Keratinocyte (primary cell): ENCODE measurements at regions not wholly inside any gene's neighbourhood (a gene's known extent, or its start where the extent isn't known, plus 50 kb on each side); places are given as distances from the start of the nearest gene placed in this dataset.

Experiments
- DNase-seq: peaks from one replicate; pipeline ENCODE4 v3.0.0-alpha.2; 2011; ENCODE audit warnings: low read depth, missing footprints, low spot score
- FAIRE-seq: peaks from 2 replicates; lab custom pipeline; 2011; peaks lifted over from hg19 to GRCh38; lab: Jason Lieb, UNC
- H2AFZ ChIP-seq: 2 replicates; pipeline ENCODE4 v1.6.0; 2012; ENCODE audit warnings: low read length, control low read depth, inconsistent platforms; ENCODE audit not compliant: control insufficient read depth
- H3K27ac ChIP-seq: 2 replicates; pipeline ENCODE4 v1.5.1; 2011; ENCODE audit warnings: low read length; ENCODE audit not compliant: control insufficient read depth, insufficient read depth
- H3K27me3 ChIP-seq: 3 replicates; pipeline ENCODE4 v1.6.0; 2011; ENCODE audit warnings: low read length; ENCODE audit not compliant: control insufficient read depth, insufficient read depth; ENCODE audit errors: extremely low read depth
- H3K36me3 ChIP-seq, 2 experiments: 2 replicates in 1 of 2; 3 replicates in 1 of 2; pipeline ENCODE4 v1.5.1; 2011; ENCODE audit warnings: low read length in 2 of 2, mild to moderate bottlenecking in 1 of 2; ENCODE audit not compliant: control insufficient read depth in 2 of 2, insufficient read depth in 2 of 2; ENCODE audit errors: extremely low read depth in 1 of 2
- H3K4me1 ChIP-seq: 3 replicates; pipeline ENCODE4 v1.5.1; 2011; ENCODE audit warnings: low read length; ENCODE audit not compliant: control insufficient read depth, insufficient read depth; ENCODE audit errors: extremely low read depth
- H3K4me2 ChIP-seq: 3 replicates; pipeline ENCODE4 v1.6.0; 2011; ENCODE audit warnings: low read depth, low read length; ENCODE audit not compliant: control insufficient read depth, insufficient read depth; ENCODE audit errors: extremely low read depth
- H3K4me3 ChIP-seq, 3 experiments: fragments of 200-600 bp in 1 of 3; sonication (generic) in 1 of 3; 2 replicates in 2 of 3; 3 replicates in 1 of 3; pipeline ENCODE4 v1.5.1; 2011 to 2016; ENCODE audit warnings: low read length in 3 of 3, mild to moderate bottlenecking in 3 of 3, control low read depth in 2 of 3, inconsistent platforms in 1 of 3, low read depth in 1 of 3, mixed read lengths in 1 of 3, mixed run types in 1 of 3, moderate library complexity in 1 of 3; ENCODE audit not compliant: control insufficient read depth in 2 of 3, insufficient read depth in 2 of 3; ENCODE audit errors: extremely low read depth in 1 of 3
- H3K79me2 ChIP-seq: 2 replicates; pipeline ENCODE4 v1.6.0; 2012; ENCODE audit warnings: low read length; ENCODE audit not compliant: control insufficient read depth, insufficient read depth
- H3K9ac ChIP-seq: 3 replicates; pipeline ENCODE4 v1.6.0; 2011; ENCODE audit warnings: low read length; ENCODE audit not compliant: control insufficient read depth, insufficient read depth; ENCODE audit errors: extremely low read depth
- H3K9me1 ChIP-seq: 3 replicates; pipeline ENCODE4 v1.6.0; 2011; ENCODE audit warnings: low read length; ENCODE audit not compliant: control insufficient read depth, insufficient read depth; ENCODE audit errors: extremely low read depth
- H3K9me3 ChIP-seq: 2 replicates; pipeline ENCODE4 v1.5.1; 2012; ENCODE audit warnings: low read depth, low read length; ENCODE audit not compliant: control insufficient read depth
- H4K20me1 ChIP-seq: 3 replicates; pipeline ENCODE4 v1.6.0; 2011; ENCODE audit warnings: low read length; ENCODE audit not compliant: control insufficient read depth, insufficient read depth; ENCODE audit errors: extremely low read depth
- EZH2 ChIP-seq: IDR thresholded peaks from one replicate; pipeline ENCODE4 v1.6.1; 2012; ENCODE audit warnings: inconsistent platforms, mild to moderate bottlenecking, low read length, moderate library complexity
- dilution Hi-C: fragments of 300-500 bp; cut with MboI; formaldehyde crosslinking; loops from one replicate; pipeline ENCODE4 v1.7.0; 2020; ENCODE audit warnings: low sequenced_read_pairs; ENCODE audit not compliant: extremely low pct_ligation_motif_present
- TF ChIP-seq, protein P1 (sequence below), 3 experiments: IDR thresholded peaks in 1 of 3; conservative IDR thresholded peaks in 1 of 3; optimal IDR thresholded peaks in 1 of 3; 2 replicates in 2 of 3; 3 replicates in 1 of 3; pipeline versions ENCODE3 to v1.5.1; 2011; ENCODE audit warnings: low read length in 3 of 3, mild to moderate bottlenecking in 3 of 3, moderate library complexity in 2 of 3, control low read depth in 1 of 3, inconsistent platforms in 1 of 3; ENCODE audit not compliant: insufficient read depth in 2 of 3; ENCODE audit errors: extremely low read depth in 1 of 3

DNA sequence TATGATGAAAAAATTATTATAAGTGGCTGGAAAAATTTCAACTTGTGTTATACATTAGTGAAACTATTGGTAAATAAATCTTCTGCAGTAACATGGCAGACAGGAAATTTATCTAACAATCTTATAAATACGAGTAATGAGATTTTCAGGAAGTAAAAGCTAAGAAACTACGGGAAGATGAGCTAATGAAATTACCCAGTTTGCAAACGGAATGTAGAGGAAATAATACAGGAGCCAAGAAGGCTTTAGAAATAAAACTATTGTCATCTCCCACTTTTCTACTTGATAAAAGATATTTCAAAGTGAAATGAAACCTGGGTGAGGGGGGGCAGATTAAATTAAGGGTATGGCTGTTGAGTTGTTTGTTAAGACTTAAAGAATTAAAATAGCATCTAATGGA lies 332.5 kb upstream of the SORCS1 start:
- dilution Hi-C loops, result no loop called here
- Histone ChIP-seq H3K9me3 (no peaks in the 10 kb centered on the region), H3K4me3 (no peak overlapping the region), H3K9ac (no peak overlapping the region), H3K4me1 (no peaks in the 10 kb centered on the region), H3K27me3 (no peaks in the 10 kb centered on the region), H3K27ac (no peak overlapping the region), H4K20me1 (no peaks in the 10 kb centered on the region), H3K79me2 (no peaks in the 10 kb centered on the region), H3K36me3 (no peaks in the 10 kb centered on the region), H2AFZ (no peak overlapping the region), H3K9me1 (no peaks in the 10 kb centered on the region), H3K4me2 (no peak overlapping the region)
- DNase-seq (no peak), FAIRE-seq (no peak)
- TF ChIP-seq, protein P1, sequence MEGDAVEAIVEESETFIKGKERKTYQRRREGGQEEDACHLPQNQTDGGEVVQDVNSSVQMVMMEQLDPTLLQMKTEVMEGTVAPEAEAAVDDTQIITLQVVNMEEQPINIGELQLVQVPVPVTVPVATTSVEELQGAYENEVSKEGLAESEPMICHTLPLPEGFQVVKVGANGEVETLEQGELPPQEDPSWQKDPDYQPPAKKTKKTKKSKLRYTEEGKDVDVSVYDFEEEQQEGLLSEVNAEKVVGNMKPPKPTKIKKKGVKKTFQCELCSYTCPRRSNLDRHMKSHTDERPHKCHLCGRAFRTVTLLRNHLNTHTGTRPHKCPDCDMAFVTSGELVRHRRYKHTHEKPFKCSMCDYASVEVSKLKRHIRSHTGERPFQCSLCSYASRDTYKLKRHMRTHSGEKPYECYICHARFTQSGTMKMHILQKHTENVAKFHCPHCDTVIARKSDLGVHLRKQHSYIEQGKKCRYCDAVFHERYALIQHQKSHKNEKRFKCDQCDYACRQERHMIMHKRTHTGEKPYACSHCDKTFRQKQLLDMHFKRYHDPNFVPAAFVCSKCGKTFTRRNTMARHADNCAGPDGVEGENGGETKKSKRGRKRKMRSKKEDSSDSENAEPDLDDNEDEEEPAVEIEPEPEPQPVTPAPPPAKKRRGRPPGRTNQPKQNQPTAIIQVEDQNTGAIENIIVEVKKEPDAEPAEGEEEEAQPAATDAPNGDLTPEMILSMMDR (optimal IDR thresholded peaks at IDR 0.05 in 1 of 3, IDR thresholded peaks at IDR 0.05 in 1 of 3, conservative IDR thresholded peaks at IDR 0.05 in 1 of 3; ENCODE audit: extremely low read depth in 1 of 3, insufficient read depth in 2 of 3, low read length in 3 of 3), result no peak
- TF ChIP-seq EZH2, result no peak

DNA sequence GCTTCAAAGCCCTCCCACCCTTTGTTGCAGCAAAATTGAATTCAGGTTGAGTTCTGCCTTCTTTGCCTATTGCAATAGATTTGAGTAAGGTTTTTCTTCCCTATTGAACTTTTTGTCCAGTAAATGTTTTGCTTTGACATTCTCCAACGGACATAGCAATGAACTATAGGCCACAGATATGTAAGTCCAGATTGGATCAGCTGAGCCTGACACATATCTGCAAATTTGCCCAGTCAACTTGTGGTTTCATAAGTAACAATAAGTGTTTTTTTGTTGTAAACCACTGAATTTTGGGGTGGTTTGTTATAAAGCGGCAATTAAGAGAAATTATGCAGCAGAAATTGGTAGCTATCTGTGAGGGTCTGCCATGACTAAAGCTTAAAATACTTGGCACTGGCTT lies 332.1 kb upstream of the SORCS1 start:
- no peak for DNase-seq
- no peak overlapping the region for H3K4me3 ChIP-seq
- no peak overlapping the region for H3K9ac ChIP-seq
- H3K79me2 ChIP-seq, result no peaks in the 10 kb centered on the region
- H3K9me3 ChIP-seq, result no peaks in the 10 kb centered on the region
- H3K36me3 ChIP-seq, result no peaks in the 10 kb centered on the region
- no peak overlapping the region for H2AFZ ChIP-seq
- dilution Hi-C loops, result no loop called here
- H3K27ac ChIP-seq, result no peak overlapping the region
- no peaks in the 10 kb centered on the region for H4K20me1 ChIP-seq
- H3K4me2 ChIP-seq, result no peak overlapping the region
- no peaks in the 10 kb centered on the region for H3K27me3 ChIP-seq
- no peaks in the 10 kb centered on the region for H3K4me1 ChIP-seq
- TF ChIP-seq, protein P1 (optimal IDR thresholded peaks at IDR 0.05 in 1 of 3, IDR thresholded peaks at IDR 0.05 in 1 of 3, conservative IDR thresholded peaks at IDR 0.05 in 1 of 3; ENCODE audit: extremely low read depth in 1 of 3, insufficient read depth in 2 of 3, low read length in 3 of 3), result no peak
- no peak for TF ChIP-seq EZH2
- H3K9me1 ChIP-seq, result no peaks in the 10 kb centered on the region
- FAIRE-seq, result no peak
